ENCODE measurements at regions not wholly inside any gene's neighbourhood (a gene's known extent, or its start where the extent isn't known, plus 50 kb on each side); places are given as distances from the start of the nearest gene placed in this dataset.
A peak's percentile ranks its signal among the peaks of the same experiment; 100 is the strongest.

DNA sequence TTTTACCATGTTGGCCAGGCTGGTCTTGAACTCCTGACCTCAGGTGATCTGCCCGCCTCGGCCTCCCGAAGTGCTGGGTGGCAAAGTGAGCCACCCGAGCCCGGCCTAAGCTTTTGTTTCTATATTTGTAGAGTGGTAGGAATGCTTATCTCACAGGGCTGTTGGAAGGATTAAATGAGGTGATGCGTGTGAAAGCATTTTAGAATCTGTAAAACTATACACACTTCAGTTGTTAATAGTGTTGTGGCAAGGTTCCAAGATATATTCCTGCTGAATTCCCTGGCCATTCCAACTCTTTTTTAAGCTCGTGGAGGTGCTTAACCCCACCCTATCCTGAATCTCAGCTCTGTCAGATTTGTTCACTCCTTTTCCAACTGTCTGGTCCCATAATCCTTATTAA lies 89.9 kb upstream of the AKIRIN2 start:
- ATAC-seq = no peak
- no peak overlapping the region for H3K27ac ChIP-seq
- no peaks in the 10 kb centered on the region for H3K36me3 ChIP-seq
- DNase-seq = no peak
- no peaks in the 10 kb centered on the region for H3K9me3 ChIP-seq
- no peak overlapping the region for H3K4me3 ChIP-seq
- TF ChIP-seq, protein P1, sequence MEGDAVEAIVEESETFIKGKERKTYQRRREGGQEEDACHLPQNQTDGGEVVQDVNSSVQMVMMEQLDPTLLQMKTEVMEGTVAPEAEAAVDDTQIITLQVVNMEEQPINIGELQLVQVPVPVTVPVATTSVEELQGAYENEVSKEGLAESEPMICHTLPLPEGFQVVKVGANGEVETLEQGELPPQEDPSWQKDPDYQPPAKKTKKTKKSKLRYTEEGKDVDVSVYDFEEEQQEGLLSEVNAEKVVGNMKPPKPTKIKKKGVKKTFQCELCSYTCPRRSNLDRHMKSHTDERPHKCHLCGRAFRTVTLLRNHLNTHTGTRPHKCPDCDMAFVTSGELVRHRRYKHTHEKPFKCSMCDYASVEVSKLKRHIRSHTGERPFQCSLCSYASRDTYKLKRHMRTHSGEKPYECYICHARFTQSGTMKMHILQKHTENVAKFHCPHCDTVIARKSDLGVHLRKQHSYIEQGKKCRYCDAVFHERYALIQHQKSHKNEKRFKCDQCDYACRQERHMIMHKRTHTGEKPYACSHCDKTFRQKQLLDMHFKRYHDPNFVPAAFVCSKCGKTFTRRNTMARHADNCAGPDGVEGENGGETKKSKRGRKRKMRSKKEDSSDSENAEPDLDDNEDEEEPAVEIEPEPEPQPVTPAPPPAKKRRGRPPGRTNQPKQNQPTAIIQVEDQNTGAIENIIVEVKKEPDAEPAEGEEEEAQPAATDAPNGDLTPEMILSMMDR (IDR thresholded peaks at IDR 0.05) = no peak
- H3K27me3 ChIP-seq = no peaks in the 10 kb centered on the region
- intact Hi-C loops (cut with DNase I) = no loop called here
- peaks cover 1 to 3% of the 10 kb centered on the region in 2 donors for H3K4me1 ChIP-seq

DNA sequence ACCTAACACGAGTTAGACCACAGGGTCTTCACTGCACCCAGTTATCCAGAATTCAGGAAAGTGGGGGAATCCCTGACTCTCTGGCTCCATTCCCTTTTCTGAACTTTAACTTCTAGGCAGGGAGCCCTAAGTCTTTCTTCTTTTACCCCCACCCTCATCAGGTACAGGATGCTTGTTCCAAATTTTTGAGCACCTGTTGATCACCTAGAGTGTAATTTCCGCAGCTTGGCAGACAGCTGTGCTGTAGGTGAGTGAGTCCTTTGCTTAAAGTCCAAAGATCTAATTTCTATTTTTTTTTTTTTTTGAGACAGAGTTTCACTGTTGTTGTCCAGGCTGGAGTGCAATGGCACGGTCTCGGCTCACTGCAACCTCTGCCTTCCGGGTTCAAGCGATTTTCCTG lies 89.5 kb upstream of the AKIRIN2 start:
- no peaks in the 10 kb centered on the region for H3K36me3 ChIP-seq
- no peaks in the 10 kb centered on the region for H3K9me3 ChIP-seq
- TF ChIP-seq, protein P1 (IDR thresholded peaks at IDR 0.05) = no peak
- ATAC-seq = no peak
- no peaks in the 10 kb centered on the region for H3K27me3 ChIP-seq
- no peak overlapping the region for H3K4me3 ChIP-seq
- no peak for DNase-seq
- H3K27ac ChIP-seq = no peak overlapping the region
- intact Hi-C loops (cut with DNase I) = no loop called here
- peaks cover 0 to 3% of the 10 kb centered on the region in 2 donors for H3K4me1 ChIP-seq

DNA sequence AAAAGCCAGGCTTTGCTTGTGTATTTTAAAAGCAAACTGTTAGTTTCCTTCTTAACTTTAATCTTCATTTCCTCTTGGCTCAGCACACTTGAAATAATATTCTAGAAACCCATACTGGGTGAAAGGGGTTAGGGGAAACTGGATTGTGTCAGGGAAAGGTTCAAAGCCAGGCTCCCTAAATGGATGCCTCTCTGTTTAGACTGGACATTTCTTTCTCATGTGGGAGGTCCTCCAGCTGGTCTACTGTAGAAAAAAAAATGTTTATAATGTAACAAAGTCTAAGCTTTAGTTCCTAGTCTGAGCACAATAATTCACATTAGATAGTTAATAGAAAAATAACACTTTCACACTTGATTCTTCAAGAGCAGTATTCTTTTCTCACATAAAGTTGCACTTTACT lies 89.0 kb upstream of the AKIRIN2 start:
- TF ChIP-seq, protein P1 (IDR thresholded peaks at IDR 0.05) = no peak
- Histone ChIP-seq H3K27me3 (no peaks in the 10 kb centered on the region), H3K4me3 (no peak overlapping the region), H3K36me3 (no peaks in the 10 kb centered on the region), H3K4me1 (peaks cover 0 to 3% of the 10 kb centered on the region in 2 donors), H3K27ac (no peak overlapping the region), H3K9me3 (no peaks in the 10 kb centered on the region)
- intact Hi-C loops (cut with DNase I) = no loop called here
- ATAC-seq (peak; percentile 12), DNase-seq (peak in 1 of 4 donors; percentile 35)

DNA sequence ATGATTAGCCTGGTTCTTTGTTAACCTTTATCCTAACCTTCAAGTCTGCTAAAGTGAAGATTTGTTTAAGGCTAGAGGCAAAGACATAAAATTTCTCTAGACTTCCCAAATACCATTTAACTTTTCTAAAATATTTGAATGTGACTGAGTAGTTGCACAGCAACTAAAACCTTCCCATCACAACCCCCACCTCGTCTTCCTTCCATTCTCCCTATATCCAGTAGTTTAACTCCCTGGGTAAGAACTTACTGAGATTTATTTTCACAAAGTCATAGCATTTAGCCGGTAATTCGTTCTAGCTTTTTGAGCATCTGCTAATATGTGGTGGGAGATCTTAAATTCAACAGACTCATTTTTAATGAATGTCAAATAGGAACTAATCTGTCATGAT lies 87.9 kb upstream of the AKIRIN2 start:
- H3K27ac ChIP-seq = peak overlapping the region in 1 of 2 donors; percentile 51
- DNase-seq (no peak), ATAC-seq (no peak)
- intact Hi-C loops (cut with DNase I) = no loop called here
- H3K4me1 ChIP-seq = peaks cover 0 to 3% of the 10 kb centered on the region in 2 donors
- H3K36me3 ChIP-seq = no peaks in the 10 kb centered on the region
- TF ChIP-seq, protein P1 (IDR thresholded peaks at IDR 0.05) = no peak
- H3K27me3 ChIP-seq = no peaks in the 10 kb centered on the region
- H3K4me3 ChIP-seq = no peak overlapping the region
- no peaks in the 10 kb centered on the region for H3K9me3 ChIP-seq

DNA sequence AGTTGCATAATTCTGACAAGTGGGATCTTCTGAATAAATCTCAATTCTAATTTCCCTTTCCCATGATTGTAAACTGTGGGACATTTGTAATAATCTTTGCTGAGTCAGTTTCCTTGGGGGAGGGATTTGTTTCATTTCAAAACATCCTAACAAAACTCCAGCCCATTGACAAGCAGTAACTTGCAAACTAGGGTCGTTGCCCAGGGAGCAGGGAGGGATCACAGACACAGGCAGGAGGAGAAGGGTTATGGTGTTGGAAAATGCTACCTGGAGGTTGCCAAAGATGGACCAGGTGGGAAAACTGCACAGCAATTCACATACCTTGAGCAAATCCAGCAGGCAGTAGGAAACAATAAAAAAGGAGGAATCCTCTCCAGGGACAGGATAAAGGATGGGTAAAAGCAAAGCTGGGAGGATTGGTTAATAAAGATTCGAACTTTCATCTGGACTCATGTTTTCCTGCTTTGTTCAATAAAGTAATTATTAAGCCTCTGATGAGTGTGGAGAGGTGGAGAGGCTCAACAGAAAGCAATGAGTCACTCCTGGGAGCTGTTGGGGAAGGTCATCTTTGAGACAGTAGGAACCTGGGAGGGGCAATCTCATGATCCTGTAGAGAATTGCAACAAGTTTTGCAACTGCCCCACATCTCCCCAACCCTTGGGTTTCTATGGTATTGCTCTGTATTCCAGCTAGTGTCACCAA lies 87.3 kb upstream of the AKIRIN2 start:
- DNase-seq (peak in 1 of 4 donors; percentile 50), ATAC-seq (peak; percentile 81)
- Histone ChIP-seq H3K27ac (peak overlapping the region in 1 of 2 donors; percentile 51), H3K36me3 (no peaks in the 10 kb centered on the region), H3K27me3 (no peaks in the 10 kb centered on the region), H3K4me1 (peaks cover 0 to 3% of the 10 kb centered on the region in 2 donors), H3K9me3 (no peaks in the 10 kb centered on the region), H3K4me3 (no peak overlapping the region)
- intact Hi-C loops (cut with DNase I) = no loop called here
- TF ChIP-seq, protein P1 (IDR thresholded peaks at IDR 0.05) = no peak

Measured in left lung (tissue), 4 donors.